ENCODE measurements at regions not wholly inside any gene's neighbourhood (a gene's known extent, or its start where the extent isn't known, plus 50 kb on each side); places are given as distances from the start of the nearest gene placed in this dataset.

DNA sequence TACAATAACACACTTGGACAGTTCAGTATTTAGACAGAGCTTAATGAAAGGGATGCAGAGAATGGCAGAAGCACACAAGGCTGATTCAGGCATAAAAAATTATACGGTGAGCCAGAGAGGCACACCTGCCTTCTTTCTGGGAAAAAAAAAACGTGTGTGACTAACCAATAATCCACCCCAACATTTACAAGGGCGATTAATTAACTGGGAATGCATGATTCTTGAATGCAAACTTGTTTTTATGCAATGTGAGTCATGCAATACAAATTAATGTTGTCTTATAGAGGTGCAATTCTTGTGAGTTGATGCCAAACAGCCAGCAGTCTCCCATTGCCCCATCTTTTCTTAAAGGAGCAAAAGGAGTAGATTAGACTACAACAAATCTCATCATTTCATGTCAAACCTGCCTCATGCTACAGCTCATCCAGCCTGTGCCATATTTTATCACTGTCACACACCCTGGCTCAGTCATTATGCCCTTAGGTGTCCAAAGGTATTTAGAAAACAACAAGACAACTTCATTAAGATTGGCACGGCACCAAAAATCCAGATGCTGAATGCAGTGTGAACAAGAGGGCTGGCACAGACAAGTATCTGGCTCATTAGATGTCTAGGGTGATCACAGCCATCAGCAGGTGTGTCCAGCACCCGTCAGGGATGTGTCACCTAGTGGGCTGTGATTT is 721.1 kb downstream of the EFNB2 start:
- H3K9ac ChIP-seq (ENCODE audit: low read length in 2 of 2), result no peak overlapping the region
- H3K36me3 ChIP-seq (ENCODE audit: control insufficient read depth in 2 of 2, insufficient read depth in 2 of 2, low read length in 2 of 2), result no peaks in the 10 kb centered on the region
- H3K27ac ChIP-seq (ENCODE audit: low read length), result no peak overlapping the region
- no peaks in the 10 kb centered on the region for H3K9me3 ChIP-seq (ENCODE audit: control insufficient read depth in 2 of 2, low read length in 2 of 2)
- no peak overlapping the region for H3K4me3 ChIP-seq (ENCODE audit: low read length in 2 of 2)
- no peaks in the 10 kb centered on the region for H3K4me1 ChIP-seq (ENCODE audit: control insufficient read depth, insufficient read depth, low read length)
- no peaks in the 10 kb centered on the region for H3K27me3 ChIP-seq (ENCODE audit: control insufficient read depth in 1 of 2, insufficient read depth in 2 of 2, low read length in 2 of 2)

DNA sequence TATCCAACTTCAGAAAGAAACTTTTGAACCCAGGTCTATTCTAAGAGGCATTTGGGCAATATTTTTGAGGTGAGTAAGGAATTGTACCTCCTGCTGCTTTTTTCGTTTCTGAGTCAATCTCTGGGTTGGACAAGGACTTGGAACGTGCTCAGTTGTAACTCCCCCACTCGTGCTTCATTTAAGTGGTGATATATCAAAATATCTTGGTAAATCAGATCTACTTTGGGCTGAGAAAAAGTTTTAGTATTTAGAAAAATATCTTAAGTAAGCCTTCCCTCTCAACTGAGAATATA is 728.9 kb downstream of the EFNB2 start:
- H3K27ac ChIP-seq (ENCODE audit: low read length), result no peak overlapping the region
- no peaks in the 10 kb centered on the region for H3K4me1 ChIP-seq (ENCODE audit: control insufficient read depth, insufficient read depth, low read length)
- no peak overlapping the region for H3K4me3 ChIP-seq (ENCODE audit: low read length in 2 of 2)
- H3K27me3 ChIP-seq (ENCODE audit: control insufficient read depth in 1 of 2, insufficient read depth in 2 of 2, low read length in 2 of 2), result no peaks in the 10 kb centered on the region
- no peaks in the 10 kb centered on the region for H3K9me3 ChIP-seq (ENCODE audit: control insufficient read depth in 2 of 2, low read length in 2 of 2)
- no peaks in the 10 kb centered on the region for H3K36me3 ChIP-seq (ENCODE audit: control insufficient read depth in 2 of 2, insufficient read depth in 2 of 2, low read length in 2 of 2)
- H3K9ac ChIP-seq (ENCODE audit: low read length in 2 of 2), result no peak overlapping the region

DNA sequence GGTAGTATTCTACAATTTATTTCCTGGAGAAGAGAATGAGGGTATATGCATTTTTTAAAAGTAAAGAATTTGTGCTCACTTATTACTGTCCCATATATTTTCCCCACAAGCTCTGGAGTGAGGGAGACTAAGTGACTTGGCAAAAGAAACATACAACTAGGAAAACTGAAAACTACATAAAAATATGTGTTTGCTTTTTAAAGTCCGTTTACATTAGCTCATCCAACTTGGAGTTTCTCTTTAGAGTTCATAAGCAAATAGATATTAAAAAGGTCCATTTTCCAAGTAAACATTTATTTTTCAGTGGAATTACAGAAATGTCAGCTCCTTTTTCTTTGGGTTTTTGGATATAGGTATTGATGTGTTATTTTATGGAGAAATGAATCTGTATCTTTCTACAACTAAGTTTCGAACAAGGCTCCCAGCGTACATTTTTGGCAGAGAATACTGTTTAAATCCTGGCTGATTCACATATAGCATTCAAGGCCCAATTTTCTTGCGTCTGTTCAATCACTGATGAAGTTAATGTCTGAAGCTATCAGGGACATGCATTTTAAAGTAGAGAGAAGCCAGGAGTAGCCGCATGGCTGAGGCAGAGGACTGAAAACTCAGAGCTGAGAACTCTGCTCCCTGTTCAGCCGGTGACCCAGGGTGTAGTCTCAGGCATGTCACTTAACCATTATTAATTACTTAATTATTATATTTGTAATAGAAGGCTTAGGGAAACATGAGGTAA is 729.4 kb downstream of the EFNB2 start:
- Histone ChIP-seq H3K4me1 (ENCODE audit: control insufficient read depth, insufficient read depth, low read length) (no peaks in the 10 kb centered on the region), H3K27ac (ENCODE audit: low read length) (no peak overlapping the region), H3K27me3 (ENCODE audit: control insufficient read depth in 1 of 2, insufficient read depth in 2 of 2, low read length in 2 of 2) (no peaks in the 10 kb centered on the region), H3K36me3 (ENCODE audit: control insufficient read depth in 2 of 2, insufficient read depth in 2 of 2, low read length in 2 of 2) (no peaks in the 10 kb centered on the region), H3K9ac (ENCODE audit: low read length in 2 of 2) (no peak overlapping the region), H3K4me3 (ENCODE audit: low read length in 2 of 2) (no peak overlapping the region), H3K9me3 (ENCODE audit: control insufficient read depth in 2 of 2, low read length in 2 of 2) (no peaks in the 10 kb centered on the region)

DNA sequence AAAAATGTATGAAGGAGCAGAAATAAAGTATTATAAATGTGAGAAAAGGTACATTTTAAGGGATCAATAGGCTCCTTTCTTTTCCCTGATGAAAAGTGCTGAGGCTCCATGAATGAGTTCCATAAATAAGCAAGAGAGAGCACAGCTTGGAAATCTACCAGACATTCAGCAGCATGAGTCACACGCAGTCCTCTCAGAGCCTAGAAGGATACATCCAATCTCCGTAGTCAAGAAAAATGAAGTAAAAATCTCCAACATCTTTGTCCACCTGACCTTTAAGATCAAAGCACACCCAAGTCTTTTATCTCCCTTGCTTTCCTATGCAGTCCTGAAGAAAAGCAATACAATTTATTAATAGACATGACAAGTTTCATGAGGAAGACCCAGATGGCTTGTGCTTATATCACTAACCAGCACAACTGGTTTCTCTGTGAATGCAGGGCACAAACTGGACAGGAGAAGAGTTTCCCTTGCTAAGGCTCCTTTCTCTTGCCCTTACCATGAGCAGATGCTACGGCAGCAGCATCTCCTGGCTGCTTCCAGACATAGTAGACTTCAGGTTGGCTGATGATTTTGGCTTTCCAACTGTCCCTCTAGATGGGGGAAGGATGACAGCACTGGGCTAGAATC is 730.8 kb downstream of the EFNB2 start:
- no peak overlapping the region for H3K9ac ChIP-seq (ENCODE audit: low read length in 2 of 2)
- no peak overlapping the region for H3K4me3 ChIP-seq (ENCODE audit: low read length in 2 of 2)
- no peaks in the 10 kb centered on the region for H3K4me1 ChIP-seq (ENCODE audit: control insufficient read depth, insufficient read depth, low read length)
- H3K27me3 ChIP-seq (ENCODE audit: control insufficient read depth in 1 of 2, insufficient read depth in 2 of 2, low read length in 2 of 2), result no peaks in the 10 kb centered on the region
- no peaks in the 10 kb centered on the region for H3K9me3 ChIP-seq (ENCODE audit: control insufficient read depth in 2 of 2, low read length in 2 of 2)
- no peak overlapping the region for H3K27ac ChIP-seq (ENCODE audit: low read length)
- no peaks in the 10 kb centered on the region for H3K36me3 ChIP-seq (ENCODE audit: control insufficient read depth in 2 of 2, insufficient read depth in 2 of 2, low read length in 2 of 2)

- no peaks in the 10 kb centered on the region for H3K27me3 ChIP-seq (ENCODE audit: control insufficient read depth in 1 of 2, insufficient read depth in 2 of 2, low read length in 2 of 2)
- H3K9me3 ChIP-seq (ENCODE audit: control insufficient read depth in 2 of 2, low read length in 2 of 2), result no peaks in the 10 kb centered on the region
- no peak overlapping the region for H3K27ac ChIP-seq (ENCODE audit: low read length)
- no peak overlapping the region for H3K9ac ChIP-seq (ENCODE audit: low read length in 2 of 2)
- no peaks in the 10 kb centered on the region for H3K36me3 ChIP-seq (ENCODE audit: control insufficient read depth in 2 of 2, insufficient read depth in 2 of 2, low read length in 2 of 2)
- H3K4me1 ChIP-seq (ENCODE audit: control insufficient read depth, insufficient read depth, low read length), result no peaks in the 10 kb centered on the region
- H3K4me3 ChIP-seq (ENCODE audit: low read length in 2 of 2), result no peak overlapping the region
These were observed 736.3 kb downstream of the EFNB2 start for GRCh38 chr13:105799155-105799554.

DNA sequence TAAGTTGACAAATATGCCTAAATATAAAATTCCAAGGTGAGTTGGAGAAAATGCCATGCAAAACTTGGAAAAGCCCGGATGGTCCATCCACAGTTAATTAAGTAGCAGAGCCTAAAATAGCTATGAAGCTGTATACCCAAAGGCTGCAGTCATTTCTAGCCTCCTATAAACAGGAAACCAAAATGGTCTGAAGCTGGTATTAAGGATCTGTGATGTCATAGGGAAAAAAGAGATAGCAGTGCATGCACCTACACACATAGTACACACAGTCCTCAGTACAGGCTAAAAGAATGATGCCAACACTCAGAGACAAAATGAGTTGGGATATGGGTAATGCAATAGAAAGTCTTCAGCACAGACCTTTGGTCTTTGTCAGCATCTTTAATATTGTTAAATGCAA is 736.9 kb downstream of the EFNB2 start:
- Histone ChIP-seq H3K9me3 (ENCODE audit: control insufficient read depth in 2 of 2, low read length in 2 of 2) (no peaks in the 10 kb centered on the region), H3K9ac (ENCODE audit: low read length in 2 of 2) (no peak overlapping the region), H3K4me3 (ENCODE audit: low read length in 2 of 2) (no peak overlapping the region), H3K4me1 (ENCODE audit: control insufficient read depth, insufficient read depth, low read length) (no peaks in the 10 kb centered on the region), H3K36me3 (ENCODE audit: control insufficient read depth in 2 of 2, insufficient read depth in 2 of 2, low read length in 2 of 2) (no peaks in the 10 kb centered on the region), H3K27ac (ENCODE audit: low read length) (no peak overlapping the region), H3K27me3 (ENCODE audit: control insufficient read depth in 1 of 2, insufficient read depth in 2 of 2, low read length in 2 of 2) (no peaks in the 10 kb centered on the region)

- Histone ChIP-seq H3K27ac (ENCODE audit: low read length) (no peak overlapping the region), H3K27me3 (ENCODE audit: control insufficient read depth in 1 of 2, insufficient read depth in 2 of 2, low read length in 2 of 2) (no peaks in the 10 kb centered on the region), H3K9me3 (ENCODE audit: control insufficient read depth in 2 of 2, low read length in 2 of 2) (no peaks in the 10 kb centered on the region), H3K4me1 (ENCODE audit: control insufficient read depth, insufficient read depth, low read length) (no peaks in the 10 kb centered on the region), H3K36me3 (ENCODE audit: control insufficient read depth in 2 of 2, insufficient read depth in 2 of 2, low read length in 2 of 2) (no peaks in the 10 kb centered on the region), H3K9ac (ENCODE audit: low read length in 2 of 2) (no peak overlapping the region), H3K4me3 (ENCODE audit: low read length in 2 of 2) (no peak overlapping the region)
These were observed 739.4 kb downstream of the EFNB2 start for GRCh38 chr13:105796081-105796480.

DNA sequence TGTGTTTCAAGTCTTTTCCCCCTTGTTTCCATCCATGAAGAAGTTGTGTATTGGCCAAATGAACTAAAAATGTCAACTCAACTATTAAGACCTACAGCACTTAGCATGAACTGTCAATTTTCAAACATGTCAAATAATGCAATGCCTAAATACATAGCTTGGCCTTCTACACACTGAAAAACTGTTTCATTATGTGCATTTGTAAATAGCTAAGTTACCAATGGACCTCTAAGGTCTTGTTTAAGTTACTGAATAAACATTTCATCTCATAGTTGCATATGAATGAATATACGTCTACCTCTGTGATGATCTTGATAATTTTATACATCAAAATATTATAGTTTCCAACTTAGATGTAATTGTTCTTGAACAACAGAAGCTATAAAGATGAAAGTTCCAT is 744.5 kb downstream of the EFNB2 start:
- H3K36me3 ChIP-seq (ENCODE audit: control insufficient read depth in 2 of 2, insufficient read depth in 2 of 2, low read length in 2 of 2), result no peaks in the 10 kb centered on the region
- H3K4me1 ChIP-seq (ENCODE audit: control insufficient read depth, insufficient read depth, low read length), result no peaks in the 10 kb centered on the region
- no peak overlapping the region for H3K9ac ChIP-seq (ENCODE audit: low read length in 2 of 2)
- no peaks in the 10 kb centered on the region for H3K9me3 ChIP-seq (ENCODE audit: control insufficient read depth in 2 of 2, low read length in 2 of 2)
- no peak overlapping the region for H3K4me3 ChIP-seq (ENCODE audit: low read length in 2 of 2)
- H3K27ac ChIP-seq (ENCODE audit: low read length), result no peak overlapping the region
- H3K27me3 ChIP-seq (ENCODE audit: control insufficient read depth in 1 of 2, insufficient read depth in 2 of 2, low read length in 2 of 2), result no peaks in the 10 kb centered on the region

GRCh38 chr13:105788530-105788929 is 746.9 kb downstream of the EFNB2 start:
- Histone ChIP-seq H3K9ac (ENCODE audit: low read length in 2 of 2) (no peak overlapping the region), H3K9me3 (ENCODE audit: control insufficient read depth in 2 of 2, low read length in 2 of 2) (no peaks in the 10 kb centered on the region), H3K27ac (ENCODE audit: low read length) (no peak overlapping the region), H3K27me3 (ENCODE audit: control insufficient read depth in 1 of 2, insufficient read depth in 2 of 2, low read length in 2 of 2) (no peaks in the 10 kb centered on the region), H3K36me3 (ENCODE audit: control insufficient read depth in 2 of 2, insufficient read depth in 2 of 2, low read length in 2 of 2) (no peaks in the 10 kb centered on the region), H3K4me3 (ENCODE audit: low read length in 2 of 2) (no peak overlapping the region), H3K4me1 (ENCODE audit: control insufficient read depth, insufficient read depth, low read length) (no peaks in the 10 kb centered on the region)

DNA sequence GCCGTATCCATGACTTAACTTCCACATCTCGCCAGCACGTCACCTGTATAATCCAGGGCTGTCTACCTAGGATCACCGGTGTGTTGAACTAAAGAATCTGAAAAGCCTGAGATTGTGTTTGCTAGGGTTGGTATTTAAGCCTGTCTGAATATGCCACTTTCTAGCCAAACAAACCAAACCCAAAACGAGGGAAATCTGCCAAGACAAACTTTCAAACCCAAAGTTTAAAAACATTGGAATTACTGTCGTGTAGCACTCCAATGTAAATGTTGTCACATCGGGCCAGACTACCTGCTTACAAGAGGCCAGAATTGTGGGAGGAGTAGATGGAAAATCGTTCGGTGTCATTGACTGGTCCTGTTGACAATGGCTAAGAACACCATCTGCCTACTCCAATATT is 747.8 kb downstream of the EFNB2 start:
- Histone ChIP-seq H3K27ac (ENCODE audit: low read length) (no peak overlapping the region), H3K4me3 (ENCODE audit: low read length in 2 of 2) (no peak overlapping the region), H3K9me3 (ENCODE audit: control insufficient read depth in 2 of 2, low read length in 2 of 2) (no peaks in the 10 kb centered on the region), H3K9ac (ENCODE audit: low read length in 2 of 2) (no peak overlapping the region), H3K4me1 (ENCODE audit: control insufficient read depth, insufficient read depth, low read length) (no peaks in the 10 kb centered on the region), H3K36me3 (ENCODE audit: control insufficient read depth in 2 of 2, insufficient read depth in 2 of 2, low read length in 2 of 2) (no peaks in the 10 kb centered on the region), H3K27me3 (ENCODE audit: control insufficient read depth in 1 of 2, insufficient read depth in 2 of 2, low read length in 2 of 2) (no peaks in the 10 kb centered on the region)

DNA sequence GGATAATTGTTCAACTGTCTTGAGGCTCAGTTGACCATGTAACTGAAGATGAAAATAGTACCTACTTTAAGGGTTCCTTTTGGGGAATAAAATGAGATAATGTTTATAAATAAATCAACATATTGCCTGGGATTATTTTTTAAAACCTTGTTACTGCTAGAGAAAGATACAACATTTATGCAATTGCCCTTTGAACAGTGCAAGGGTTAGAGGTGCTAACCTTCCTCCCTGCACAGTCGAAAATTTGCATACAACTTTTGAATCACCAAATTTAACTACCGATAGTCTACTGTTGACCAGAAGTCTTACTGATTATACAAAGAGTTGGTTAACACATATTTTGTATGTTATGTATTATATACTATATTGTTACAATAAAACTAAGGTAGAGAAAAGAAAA is 750.0 kb downstream of the EFNB2 start:
- Histone ChIP-seq H3K9ac (ENCODE audit: low read length in 2 of 2) (no peak overlapping the region), H3K4me3 (ENCODE audit: low read length in 2 of 2) (no peak overlapping the region), H3K27ac (ENCODE audit: low read length) (no peak overlapping the region), H3K4me1 (ENCODE audit: control insufficient read depth, insufficient read depth, low read length) (no peaks in the 10 kb centered on the region), H3K9me3 (ENCODE audit: control insufficient read depth in 2 of 2, low read length in 2 of 2) (no peaks in the 10 kb centered on the region), H3K36me3 (ENCODE audit: control insufficient read depth in 2 of 2, insufficient read depth in 2 of 2, low read length in 2 of 2) (no peaks in the 10 kb centered on the region), H3K27me3 (ENCODE audit: control insufficient read depth in 1 of 2, insufficient read depth in 2 of 2, low read length in 2 of 2) (no peaks in the 10 kb centered on the region)
